Choroid plexus epithelial cell (primary cell): ENCODE measurements at regions not wholly inside any gene's neighbourhood (a gene's known extent, or its start where the extent isn't known, plus 50 kb on each side); places are given as distances from the start of the nearest gene placed in this dataset.

ENCODE experiments used
- DNase-seq: peaks from one replicate; pipeline ENCODE4 v3.0.0-alpha.2; 2010; ENCODE audit warnings: low read depth
- H3K4me3 ChIP-seq: 2 replicates; pipeline ENCODE4 v1.5.1; 2011; ENCODE audit warnings: low read depth, mild to moderate bottlenecking, control low read depth, low read length, moderate library complexity
- CTCF ChIP-seq: conservative IDR thresholded peaks from 2 replicates; pipeline ENCODE4 v1.5.1; 2011; ENCODE audit warnings: low read depth, mild to moderate bottlenecking, control low read depth, inconsistent platforms, low read length, moderate library complexity

GRCh38 chr14:105844810-105845724 is 318.7 kb downstream of the TMEM121 start:
- no peak for TF ChIP-seq CTCF
- no peak for DNase-seq
- no peak overlapping the region for H3K4me3 ChIP-seq

- no peak for TF ChIP-seq CTCF
- DNase-seq = no peak
- H3K4me3 ChIP-seq = no peak overlapping the region
These were observed 319.4 kb downstream of the TMEM121 start for GRCh38 chr14:105845725-105846309.

GRCh38 chr14:105846312-105846711 is 319.9 kb downstream of the TMEM121 start:
- TF ChIP-seq CTCF = no peak
- no peak for DNase-seq
- no peak overlapping the region for H3K4me3 ChIP-seq

- no peak for TF ChIP-seq CTCF
- DNase-seq = no peak
- H3K4me3 ChIP-seq = no peak overlapping the region
These were observed 321.0 kb downstream of the TMEM121 start for GRCh38 chr14:105847400-105847799.

- TF ChIP-seq CTCF = no peak
- H3K4me3 ChIP-seq = no peak overlapping the region
- DNase-seq = no peak
These were observed 322.2 kb downstream of the TMEM121 start for GRCh38 chr14:105848570-105848969.

GRCh38 chr14:105849933-105850626 is 323.7 kb downstream of the TMEM121 start:
- no peak for DNase-seq
- no peak overlapping the region for H3K4me3 ChIP-seq
- TF ChIP-seq CTCF = no peak
